GM19351 (cell line): ENCODE measurements at regions not wholly inside any gene's neighbourhood (a gene's known extent, or its start where the extent isn't known, plus 50 kb on each side); places are given as distances from the start of the nearest gene placed in this dataset.
"Not testable (repeated sequence)": the region's sequence is repeated elsewhere in the genome, so short reads cannot be mapped to it uniquely, and the experiment has no call there.

ENCODE experiments used
- ATAC-seq: cut with Tn5 transposase; IDR thresholded peaks from one replicate; pipeline ENCODE4 v1.9.1; 2021; ENCODE audit warnings: mild to moderate bottlenecking, moderate library complexity; ENCODE audit not compliant: unreplicated experiment

DNA sequence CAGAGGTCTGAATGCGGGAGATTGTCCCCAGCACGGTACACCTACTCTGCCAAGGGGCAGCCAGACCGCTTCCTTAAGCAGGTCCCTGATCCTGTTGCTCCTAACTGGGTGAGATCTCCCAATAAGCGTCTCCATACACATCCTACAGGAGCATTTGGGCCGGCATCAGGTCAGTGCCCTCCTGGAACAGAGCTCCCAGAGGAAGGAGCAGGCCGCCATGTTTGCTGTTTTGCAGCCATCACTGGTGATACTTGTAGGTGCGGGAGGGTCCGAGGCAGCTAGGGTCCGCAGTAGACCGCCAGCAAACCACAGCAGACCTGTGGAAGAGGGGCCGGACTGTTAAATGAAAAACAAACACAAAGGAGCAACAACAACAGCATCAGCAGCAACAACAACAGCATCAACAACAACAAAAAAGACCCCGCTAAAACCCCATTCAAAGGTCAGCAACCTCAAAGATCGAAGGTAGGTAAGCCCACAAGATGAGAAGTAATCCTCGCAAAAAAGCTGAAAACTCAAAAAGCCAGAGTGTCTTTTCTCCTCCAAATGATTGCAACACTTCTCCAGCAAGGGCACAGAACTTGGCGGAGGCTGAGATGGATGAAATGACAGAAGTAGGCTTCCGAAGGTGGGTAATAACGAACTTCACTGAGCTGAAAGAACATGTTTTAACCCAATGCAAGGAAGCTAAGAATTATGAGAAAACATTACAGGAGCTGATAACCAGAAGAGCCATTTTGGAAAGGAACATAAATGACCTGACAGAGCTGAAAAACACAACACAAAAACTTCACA is 79.0 kb upstream of the CDH7 start:
- no peak for ATAC-seq

GRCh38 chr18:65670145-65670544 is 80.7 kb upstream of the CDH7 start:
- ATAC-seq: not testable (repeated sequence)

DNA sequence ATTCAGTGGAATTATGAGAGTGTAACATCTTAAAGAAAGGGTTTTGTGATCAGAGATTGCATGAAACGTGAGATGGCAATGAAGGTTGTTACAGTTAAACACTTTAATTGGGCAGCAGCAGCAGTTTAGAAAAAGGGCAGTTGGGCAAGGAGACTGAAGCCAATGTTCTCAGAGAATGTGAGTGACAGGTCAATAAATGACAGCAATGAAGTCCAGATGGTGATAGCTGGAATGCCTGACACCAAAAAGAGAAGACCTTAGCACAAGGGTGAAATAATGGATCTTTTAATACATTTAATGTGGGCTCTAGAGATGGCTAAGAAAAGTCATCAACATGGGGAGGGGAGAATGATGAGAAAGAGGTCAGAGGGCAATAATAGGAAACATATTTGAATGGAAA is 89.4 kb upstream of the CDH7 start:
- ATAC-seq: no peak

- no peak for ATAC-seq
Measured at GRCh38 chr18:65659912-65660311, 90.9 kb upstream of the CDH7 start.

DNA sequence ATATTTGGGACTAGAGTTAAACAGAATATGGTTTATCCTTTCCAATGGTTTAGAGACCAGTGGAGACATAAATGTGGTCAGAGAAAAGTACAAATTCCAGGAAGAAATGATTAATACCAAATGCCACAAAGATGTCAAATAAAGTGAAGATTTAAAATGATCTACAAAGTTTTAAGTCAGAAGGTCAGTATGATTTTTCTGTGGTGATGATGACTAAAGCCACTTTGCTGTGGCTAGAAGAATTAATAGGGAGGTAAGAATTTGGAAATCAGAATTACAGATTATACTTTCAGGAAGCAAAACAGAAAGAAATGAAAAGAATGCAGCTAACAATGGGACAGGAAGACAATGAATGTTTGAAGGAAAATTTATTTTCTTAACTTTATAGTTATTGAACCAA is 91.5 kb upstream of the CDH7 start:
- no peak for ATAC-seq

GRCh38 chr18:65651192-65651591 is 99.6 kb upstream of the CDH7 start:
- no peak for ATAC-seq

GRCh38 chr18:65632236-65632635 is 118.6 kb upstream of the CDH7 start:
- no peak for ATAC-seq

GRCh38 chr18:65631766-65632165 is 119.0 kb upstream of the CDH7 start:
- ATAC-seq: no peak

DNA sequence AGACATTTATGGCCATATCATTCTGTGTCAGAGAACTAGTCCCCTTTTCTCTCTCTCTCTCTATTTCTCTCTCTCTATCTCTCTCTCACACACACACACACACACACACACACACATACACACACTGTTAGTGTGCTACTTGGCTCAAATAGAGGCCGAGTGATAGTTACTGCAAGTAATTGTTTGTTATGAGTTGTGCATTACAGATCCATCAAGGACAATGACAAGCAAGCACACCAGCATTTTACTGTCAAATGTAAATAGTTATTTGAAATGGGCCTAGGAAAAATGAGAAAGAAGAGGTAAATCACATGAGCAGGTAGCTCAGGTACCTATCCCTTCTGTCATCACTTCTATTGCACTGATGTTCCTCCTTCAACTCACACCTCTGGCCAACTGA is 122.4 kb upstream of the CDH7 start:
- ATAC-seq: no peak

- ATAC-seq: no peak
Measured at GRCh38 chr18:65623676-65624075, 127.1 kb upstream of the CDH7 start.

DNA sequence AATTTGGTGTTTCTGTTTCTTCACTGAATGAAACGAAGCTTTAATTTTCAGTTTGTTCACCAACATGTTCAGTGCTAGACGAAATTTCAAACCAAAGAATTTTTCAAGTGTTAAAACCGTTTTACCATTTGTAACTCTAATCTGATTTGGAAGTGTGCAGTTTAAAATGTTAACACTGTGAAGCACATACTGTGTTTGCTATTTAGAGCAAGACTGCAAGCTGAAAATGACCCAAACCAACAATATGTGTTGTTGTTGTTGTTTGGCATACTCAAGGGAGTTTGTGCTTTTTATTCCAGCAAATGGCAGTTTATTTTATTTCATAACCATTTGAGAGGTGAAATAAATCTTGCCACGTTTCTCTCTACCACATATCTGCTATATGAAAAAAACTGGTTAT is 128.4 kb upstream of the CDH7 start:
- no peak for ATAC-seq

DNA sequence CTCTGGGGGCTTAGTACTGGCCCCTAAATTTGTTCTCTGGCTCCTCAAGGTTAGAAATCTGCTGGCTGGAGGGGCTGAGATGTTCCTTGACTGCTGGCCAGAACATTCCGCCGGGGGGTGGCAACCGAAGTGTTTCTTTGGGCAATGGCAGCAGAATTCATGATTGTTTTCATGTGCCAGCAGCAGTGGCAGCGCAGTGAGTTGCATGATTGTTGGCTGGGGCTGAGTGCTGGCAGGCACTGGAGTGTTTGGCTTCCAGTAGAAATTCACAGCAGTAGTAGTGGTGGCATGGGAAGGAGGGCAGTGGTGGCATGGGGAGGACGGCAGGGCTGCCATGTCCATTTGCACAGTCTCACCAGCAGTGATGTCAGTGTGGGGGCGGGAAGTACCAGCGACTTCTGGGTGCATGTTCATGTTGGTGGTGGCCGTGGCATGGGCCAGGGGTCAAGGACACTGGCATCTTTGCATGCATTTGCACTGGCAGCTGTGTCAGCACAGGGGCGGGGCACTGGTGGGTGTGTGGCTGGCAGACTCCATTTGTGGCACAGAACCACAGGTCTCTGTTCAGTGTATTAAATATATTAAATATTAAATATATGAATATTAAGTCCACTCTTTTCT is 130.6 kb upstream of the CDH7 start:
- no peak for ATAC-seq

GRCh38 chr18:65610939-65611338 is 139.9 kb upstream of the CDH7 start:
- ATAC-seq: no peak

DNA sequence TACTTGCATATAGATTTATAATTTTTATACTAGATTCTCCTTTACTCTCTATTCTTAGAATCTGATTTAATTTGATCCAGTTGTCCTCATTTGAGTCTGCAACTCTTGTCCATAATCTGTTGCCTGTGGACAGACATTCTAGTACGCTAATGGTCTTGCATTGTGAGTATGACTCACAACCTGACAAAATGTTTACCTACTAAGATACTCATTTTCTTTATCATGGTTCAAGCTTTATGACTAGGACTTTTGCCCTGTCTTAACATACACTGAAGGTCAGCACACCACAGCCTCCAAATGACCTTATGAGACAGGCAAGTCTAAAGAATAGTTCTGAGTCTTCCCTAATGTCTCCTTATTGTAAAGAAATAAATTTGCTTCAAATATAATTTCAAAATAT is 142.3 kb upstream of the CDH7 start:
- ATAC-seq: no peak

- ATAC-seq: no peak
Measured at GRCh38 chr18:65607161-65607560, 143.7 kb upstream of the CDH7 start.

DNA sequence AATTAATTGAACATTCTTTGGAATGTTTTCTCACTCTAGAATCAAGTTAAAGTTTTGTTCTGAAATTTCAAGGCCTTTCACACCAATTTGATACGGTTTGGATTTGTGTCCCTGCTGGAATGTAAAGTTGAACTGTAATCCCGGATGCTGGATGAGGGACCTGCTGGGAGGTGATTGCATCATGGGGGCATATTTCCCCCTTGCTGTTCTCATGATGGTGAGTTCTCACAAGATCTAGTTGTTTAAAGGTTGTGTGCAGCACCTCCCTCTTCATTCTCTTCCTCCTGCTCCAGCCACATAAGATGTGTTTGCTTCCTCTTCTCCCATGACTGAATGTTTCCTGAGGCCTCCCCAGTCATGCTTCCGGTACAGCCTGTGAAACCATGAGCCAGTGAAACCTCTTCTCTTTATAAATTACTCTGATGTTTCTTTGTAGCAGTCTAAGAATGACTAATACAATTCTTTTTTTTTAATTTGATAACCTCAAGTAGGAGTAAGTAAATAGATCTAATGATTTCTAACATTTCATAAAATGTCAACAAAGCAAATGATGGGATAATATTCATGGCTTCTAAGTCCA is 144.2 kb upstream of the CDH7 start:
- ATAC-seq: no peak

DNA sequence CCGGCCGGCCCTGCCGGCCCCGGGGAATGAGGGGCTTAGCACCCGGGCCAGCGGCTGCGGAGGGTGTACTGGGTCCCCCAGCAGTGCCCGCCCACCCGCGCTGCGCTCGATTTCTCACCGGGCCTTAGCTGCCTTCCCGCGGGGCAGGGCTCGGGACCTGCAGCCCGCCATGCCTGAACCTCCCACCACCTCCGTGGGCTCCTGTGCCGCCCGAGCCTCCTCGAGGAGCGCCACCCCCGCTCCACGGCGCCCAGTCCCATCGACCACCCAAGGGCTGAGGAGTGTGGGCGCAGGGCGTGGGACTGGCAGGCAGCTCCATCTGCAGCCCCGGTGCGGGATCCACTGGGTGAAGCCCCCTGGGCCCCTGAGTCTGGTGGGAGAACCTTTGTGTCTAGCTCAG is 145.5 kb upstream of the CDH7 start:
- not testable (repeated sequence) for ATAC-seq

DNA sequence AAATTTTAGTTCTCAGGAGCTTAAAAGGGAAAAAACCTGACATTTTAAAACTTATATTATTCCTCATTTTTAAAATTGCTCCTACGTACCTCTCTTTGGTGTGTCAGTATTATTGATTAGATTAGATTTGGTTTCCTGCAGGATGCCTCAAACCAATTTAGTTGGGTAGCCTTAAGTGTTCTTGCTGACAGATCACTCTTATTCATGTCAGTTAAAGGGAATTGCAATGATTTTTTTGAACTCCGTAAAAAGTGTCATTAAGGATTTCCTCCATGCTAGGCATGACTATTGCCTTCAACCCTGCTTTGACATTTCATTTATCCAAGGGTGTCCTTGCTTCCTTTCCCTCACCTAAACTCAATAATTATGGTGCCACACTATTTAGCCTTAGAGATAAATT is 149.0 kb upstream of the CDH7 start:
- no peak for ATAC-seq

- ATAC-seq: no peak
Measured at GRCh38 chr18:65592435-65592834, 158.4 kb upstream of the CDH7 start.

DNA sequence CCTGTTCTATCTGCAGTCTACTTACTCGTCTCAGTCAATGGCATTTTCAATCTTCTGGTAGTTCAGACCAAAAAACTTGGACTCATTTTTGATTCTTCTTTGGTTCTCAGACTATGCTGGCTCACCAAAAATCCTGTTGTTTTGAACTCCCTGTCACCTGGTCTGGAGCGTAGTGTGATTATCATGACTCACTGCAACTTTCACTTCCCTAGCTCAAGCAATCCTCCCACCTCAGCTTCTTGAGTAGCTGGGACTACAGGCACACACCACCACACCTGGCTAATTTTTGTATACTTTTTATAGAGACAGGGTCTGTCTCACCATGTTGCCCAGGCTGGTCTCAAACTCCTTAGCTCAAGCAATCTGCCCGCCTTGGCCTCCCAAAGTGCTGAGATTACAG is 163.3 kb upstream of the CDH7 start:
- no peak for ATAC-seq

DNA sequence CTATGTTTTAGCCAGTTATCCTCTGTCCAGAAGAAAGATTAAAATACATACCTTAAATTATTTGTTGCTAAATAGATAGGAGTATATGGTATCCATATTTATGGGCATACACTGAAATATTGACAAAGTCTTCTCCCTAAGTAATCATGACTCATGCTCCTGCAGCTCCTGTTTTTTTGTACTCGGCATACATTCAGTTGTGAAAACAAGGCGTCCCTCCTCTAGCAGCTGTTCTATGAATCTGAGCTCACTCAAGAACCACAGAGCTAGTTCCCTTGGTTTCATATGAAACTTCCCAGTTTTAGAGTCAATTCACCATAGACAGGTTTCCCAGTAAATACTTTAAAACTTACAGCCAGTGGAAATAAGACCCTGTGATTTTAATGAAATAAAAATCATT is 168.7 kb upstream of the CDH7 start:
- ATAC-seq: not testable (repeated sequence)

DNA sequence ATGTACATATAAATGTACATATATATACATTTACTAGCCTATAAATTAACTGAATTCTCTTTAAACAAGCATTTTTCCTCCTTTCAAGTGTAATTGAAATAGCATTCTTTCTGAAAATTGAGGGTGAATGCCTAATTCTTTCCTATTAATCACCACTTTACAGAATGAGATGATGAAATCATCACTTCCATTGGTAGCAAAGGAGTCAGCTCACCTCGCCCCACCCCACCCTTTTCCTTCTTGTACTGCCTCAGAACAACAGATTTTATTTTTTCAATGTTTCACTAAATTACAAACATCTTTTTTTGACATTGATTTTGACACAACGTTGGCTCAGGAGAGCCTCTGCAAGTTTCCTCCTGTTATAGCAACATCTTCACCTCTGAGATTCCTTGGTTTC is 181.9 kb upstream of the CDH7 start:
- ATAC-seq: no peak
